Activated CD4-positive, alpha-beta T cell treated with anti-CD3 and anti-CD28 coated beads, Interleukin-2, Interleukin-6, amounts not matched to agents 100 ng/mL and 50 ng/mL, durations not matched to agents 16 hours and 8 hours (primary cell): ENCODE measurements at regions not wholly inside any gene's neighbourhood (a gene's known extent, or its start where the extent isn't known, plus 50 kb on each side); places are given as distances from the start of the nearest gene placed in this dataset.
"Not testable (repeated sequence)": the region's sequence is repeated elsewhere in the genome, so short reads cannot be mapped to it uniquely, and the experiment has no call there.

Experiments used
- DNase-seq: peaks from one replicate; pipeline ENCODE4 v3.0.0-alpha.2; 2020

DNA sequence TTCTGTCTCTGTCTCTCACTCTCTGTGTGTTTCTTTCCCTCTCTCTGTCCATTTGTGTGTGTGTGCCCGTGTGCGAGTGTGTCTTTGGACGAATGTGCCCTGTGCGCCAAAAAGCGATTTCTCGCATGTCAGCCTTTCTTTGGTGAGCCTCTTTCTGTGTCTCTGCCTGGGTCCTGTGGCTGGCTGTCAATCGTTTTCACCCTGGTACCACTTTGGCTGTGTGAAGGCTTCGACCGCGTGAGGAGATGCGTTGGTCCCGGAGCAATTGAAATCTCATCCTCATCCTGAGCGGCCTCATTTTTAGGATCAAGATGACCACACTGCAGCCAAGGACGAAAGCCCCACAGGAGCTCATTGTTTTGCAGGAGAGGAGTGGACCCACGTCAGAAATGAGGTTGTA is 288.9 kb upstream of the ZNF337 start:
- DNase-seq, result no peak

DNA sequence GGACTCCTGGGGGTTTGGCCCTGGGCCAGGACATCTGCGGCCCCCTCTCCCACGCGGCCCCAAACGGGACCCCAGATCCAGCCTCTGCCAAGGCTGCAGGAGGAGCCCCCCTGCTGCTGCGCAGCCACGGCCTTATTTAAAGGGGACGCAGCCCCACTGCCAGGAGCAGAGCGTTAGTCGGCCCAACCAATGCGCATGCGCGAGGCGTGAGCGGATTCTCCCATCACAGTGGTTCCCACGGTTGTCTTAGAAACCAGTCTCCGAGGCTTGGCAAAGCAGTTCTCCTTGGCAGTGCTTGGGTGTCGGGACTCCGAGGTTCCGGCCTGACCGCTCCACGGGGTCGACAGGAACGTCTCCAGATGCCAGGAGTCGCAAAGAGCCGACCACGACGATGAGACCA is 288.3 kb upstream of the ZNF337 start:
- DNase-seq, result peak; percentile 41

- DNase-seq, result peak; percentile 12
Observed at GRCh38 chr20:25982701-25983100, 286.0 kb upstream of the ZNF337 start.

DNA sequence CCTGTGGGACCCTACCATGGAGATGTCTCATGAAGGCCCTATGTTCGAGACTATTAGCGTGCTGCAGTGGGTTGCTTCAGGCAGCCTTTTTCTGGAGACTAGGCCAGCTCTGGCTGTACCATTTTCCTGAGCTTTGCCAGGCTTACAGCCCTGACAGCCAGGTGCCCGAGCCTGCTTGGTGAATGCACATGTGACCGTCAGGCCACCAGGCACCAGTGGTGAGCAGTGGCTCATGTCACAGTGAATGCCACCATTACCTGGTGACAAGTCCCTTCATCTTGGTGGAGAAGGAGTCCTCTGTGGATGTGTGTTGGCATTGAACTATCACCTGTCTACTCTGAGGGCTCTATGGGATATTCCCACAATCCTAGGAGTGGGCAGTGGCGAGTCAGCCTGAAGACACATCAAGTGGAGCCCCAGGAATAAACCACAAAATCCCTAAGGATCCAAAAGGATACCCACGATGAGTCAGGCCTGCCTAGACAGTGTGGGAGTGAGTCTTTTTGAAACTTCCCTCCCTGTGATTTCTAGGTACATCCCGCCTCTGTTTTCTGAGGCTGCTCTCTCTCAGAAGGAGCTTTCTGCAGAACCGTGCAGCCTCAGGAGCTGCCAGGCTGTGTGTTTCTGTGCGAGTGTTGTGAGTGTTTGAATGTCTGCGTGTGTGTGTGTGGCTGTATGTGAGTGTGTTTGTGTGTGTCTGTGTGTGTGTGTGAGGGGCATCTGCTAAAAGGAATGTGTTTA is 282.0 kb upstream of the ZNF337 start:
- DNase-seq, result not testable (repeated sequence)

- not testable (repeated sequence) for DNase-seq
Observed at GRCh38 chr20:25975816-25976215, 279.2 kb upstream of the ZNF337 start.

DNA sequence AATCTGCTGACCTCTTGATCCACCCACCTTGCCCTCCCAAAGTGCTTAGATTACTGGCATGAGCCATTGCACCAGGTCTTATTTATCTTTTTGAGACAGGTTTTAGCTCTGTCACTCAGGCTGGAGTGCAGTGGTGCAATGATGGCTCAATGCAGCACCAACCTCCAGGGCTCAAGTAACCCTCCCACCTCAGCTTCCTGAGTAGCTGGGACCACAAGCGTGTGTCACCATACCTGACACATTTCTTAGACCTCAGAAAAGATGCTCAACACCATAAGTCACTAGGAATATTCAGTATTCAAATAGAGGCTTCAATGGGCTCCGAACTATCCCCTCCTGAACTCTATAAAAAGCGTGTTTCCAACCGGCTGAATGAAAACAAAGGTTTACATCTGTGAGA is 268.6 kb upstream of the ZNF337 start:
- DNase-seq, result not testable (repeated sequence)

DNA sequence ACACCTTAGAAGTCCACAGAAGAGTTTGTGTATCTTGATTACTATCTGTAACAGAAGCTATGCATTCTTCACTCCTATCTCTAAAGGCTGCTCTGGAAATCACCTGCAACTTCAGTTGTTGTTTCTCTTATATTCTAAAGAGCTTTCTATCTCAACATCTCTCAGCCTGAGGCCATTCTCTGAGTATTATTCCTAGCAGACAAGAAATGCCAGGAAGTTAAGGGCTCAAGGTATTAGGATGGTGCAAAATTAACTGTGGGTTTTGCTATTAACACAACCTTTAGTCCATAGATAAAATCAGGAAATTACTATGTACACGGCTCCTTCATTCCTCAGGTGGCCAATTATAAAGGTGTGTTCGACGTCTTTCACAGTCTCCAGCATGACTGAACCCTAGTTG is 257.2 kb upstream of the ZNF337 start:
- DNase-seq, result not testable (repeated sequence)

DNA sequence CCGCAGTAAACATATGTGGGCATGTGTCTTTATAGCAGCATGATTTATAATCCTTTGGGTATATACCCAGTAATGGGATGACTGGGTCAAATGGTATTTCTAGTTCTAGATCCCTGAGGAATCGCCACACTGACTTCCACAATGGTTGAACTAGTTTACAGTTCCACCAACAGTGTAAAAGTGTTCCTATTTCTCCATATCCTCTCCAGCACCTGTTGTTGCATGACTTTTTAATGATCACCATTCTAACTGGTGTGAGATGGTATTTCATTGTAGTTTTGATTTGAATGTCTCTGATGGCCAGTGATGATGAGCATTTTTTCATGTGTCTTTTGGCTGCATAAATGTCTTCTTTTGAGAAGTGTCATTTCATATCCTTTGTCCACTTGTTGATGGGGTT is 238.6 kb upstream of the ZNF337 start:
- DNase-seq, result not testable (repeated sequence)

DNA sequence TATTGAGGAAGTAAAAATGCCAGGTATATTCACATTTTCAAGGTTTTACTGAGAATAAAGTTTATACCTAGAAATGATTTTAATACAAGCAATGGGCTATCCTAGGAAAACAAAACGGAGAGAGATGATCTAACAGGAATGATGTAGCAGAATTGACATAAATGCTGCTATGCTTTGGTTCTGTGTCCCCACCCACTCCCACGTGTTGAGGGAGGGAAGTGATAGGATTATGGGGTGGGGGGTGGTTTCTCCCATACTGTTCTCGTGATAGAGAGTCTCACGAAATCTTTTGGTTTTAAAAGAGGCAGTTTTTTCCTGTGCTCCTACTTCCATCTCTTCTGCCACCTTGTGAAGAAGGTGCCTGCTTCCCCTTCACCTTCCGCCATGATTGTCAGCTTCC is 236.2 kb upstream of the ZNF337 start:
- DNase-seq, result not testable (repeated sequence)

DNA sequence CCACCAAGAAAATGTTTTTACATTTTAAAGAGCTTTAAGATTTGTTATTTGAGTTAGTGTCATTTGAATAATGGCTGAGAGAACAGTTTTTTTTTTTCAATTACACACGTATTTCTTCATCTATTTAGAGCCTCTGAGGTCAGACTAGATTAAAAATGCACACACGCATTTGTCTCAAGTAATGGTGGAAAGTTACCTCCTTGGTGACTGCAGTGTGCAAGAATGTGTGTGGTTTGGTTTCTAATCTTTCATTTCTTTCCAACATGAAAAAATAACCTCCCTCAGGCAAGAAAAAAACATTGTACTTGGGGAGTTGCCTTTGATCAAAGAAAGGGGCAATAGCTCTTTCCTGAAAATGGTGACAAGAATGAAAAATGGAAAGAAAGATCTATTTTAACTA is 235.5 kb upstream of the ZNF337 start:
- DNase-seq, result not testable (repeated sequence)

DNA sequence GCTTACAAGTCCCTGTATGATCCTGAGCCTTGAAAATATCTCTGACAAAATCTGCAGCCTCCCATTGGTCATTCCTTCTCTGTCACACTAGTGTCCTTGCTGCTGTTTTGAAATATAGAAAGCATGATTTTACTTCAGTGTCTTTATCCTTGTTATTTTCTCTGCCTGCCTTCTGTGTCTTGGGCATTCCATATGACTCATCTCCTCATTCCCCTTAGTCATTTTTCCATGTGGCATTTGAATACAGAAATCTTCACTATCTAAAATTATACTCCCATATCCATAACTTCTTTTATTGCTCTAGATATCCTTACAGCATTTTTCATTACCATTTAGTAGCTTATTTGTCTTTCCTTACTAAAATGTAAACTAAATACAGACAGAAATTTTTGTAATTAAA is 205.7 kb upstream of the ZNF337 start:
- DNase-seq, result not testable (repeated sequence)

- not testable (repeated sequence) for DNase-seq
Observed at GRCh38 chr20:25898663-25899062, 202.0 kb upstream of the ZNF337 start.

DNA sequence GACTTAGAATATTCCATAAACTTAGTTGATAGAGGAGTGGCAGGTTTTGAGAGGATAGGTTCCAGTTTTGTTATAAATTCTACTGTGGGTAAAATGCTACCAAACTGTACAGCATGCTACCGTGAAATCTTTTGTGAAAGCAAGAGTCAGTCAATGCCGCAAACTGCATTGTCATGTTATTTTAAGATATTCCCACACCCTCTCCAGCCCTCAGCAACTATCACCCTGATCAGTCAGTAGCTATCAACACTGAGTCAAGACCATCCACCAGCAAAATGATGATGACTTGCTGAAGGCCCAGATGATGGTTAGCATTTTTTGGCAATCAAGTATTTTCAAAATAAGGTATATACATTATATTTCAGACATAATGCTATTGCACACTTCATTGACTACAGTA is 182.4 kb upstream of the ZNF337 start:
- DNase-seq, result not testable (repeated sequence)

DNA sequence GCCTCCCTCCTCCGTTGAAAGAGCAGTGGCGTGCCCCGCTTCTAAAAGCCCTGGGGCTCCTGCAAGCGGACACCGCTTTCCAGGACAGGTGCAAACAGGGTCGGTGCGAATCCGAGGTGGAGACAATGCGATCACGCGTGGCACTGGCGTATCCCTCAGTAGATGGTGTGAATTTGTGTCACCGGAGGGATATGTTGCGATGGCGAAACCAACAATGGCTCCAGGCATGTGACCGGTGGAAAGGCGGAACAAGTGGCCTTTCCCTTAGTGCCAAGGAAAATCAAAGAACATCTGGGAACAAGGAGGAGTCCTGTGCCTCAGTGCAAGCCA is 172.0 kb upstream of the ZNF337 start:
- DNase-seq, result not testable (repeated sequence)

DNA sequence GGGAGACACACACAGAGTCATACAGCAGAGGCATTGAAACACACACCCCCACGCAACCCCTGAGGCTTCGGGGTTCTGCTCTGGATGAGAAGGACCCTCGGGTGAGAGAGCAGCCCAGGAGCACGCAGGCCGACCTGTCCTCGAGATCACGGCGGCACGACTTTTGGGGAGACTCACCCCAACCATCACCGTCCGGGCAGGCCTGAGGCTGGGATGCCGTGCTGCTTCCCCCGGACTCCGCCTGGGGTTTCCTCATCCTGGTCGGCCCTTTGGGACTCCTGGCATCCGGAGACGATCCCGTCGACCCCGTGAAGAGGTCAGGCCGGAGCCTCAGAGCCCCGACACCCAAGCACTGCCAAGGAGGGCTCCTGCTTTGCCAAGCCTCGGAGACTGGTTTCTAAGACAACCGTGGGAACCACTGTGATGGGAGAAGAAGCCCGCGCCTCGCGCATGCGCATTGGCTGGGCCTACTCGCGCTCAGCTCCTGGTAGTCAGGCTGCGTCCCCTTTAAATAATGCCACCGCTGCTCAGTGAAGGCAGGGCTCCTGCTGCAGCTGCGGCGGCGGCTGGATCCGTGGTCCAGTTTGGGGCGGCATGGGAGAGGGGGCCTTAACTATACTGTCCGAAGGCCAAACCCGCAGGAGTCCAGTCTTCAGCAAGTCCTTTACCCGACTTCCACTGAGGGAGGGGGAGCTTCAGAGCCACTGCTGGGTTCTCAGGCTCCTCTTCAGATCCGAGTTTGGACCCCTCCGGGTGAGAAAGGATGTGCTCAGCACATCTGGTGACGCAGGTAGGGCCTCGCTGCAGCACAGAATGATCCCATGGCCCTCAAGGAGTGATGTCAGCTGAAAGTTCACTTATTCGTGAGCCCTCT is 171.4 kb upstream of the ZNF337 start:
- DNase-seq, result peak; percentile 73

GRCh38 chr20:25867015-25867775 is 170.5 kb upstream of the ZNF337 start:
- DNase-seq, result not testable (repeated sequence)

DNA sequence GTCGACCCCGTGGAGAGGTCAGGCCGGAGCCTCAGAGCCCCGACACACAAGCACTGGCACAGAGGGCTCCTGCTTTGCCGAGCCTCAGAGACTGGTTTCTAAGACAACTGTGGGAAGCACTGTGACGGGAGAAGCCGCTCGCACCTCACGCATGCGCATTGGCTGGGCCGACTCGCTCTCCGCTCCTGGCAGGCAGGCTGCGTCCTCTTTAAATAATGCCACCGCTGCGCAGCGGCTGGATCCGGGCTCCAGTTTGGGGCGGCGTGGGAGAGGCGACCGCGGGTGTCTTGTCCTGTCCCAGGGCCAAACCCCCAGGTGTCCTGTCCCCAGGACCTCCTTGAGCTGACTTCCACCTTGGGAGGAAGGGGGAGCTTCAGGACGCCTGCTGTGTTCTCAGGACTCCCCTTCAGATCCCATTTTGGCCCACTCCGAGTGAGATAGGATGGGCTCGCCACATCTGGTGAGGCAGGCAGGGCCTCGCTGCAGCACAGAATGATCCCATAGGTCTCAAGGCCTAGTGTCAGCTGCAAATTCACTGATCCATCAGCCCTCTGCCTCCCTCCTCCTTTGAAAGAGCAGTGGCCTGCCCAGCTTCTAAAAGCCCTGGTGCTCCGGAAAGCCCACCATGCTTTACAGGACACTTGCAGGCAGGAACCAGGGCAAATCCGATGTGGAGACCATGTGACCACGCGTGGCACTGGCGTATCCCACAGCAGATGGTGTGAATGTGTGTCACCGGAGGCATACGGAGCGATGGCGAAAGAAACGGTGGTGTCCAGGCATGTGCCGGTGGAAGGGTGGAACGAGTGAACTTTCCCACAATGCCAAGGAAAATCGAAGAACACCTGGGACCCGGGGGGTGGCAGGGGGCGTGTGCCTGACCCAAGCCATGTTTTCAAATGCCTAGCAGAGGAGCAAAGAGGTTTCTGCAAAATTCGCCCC is 169.3 kb upstream of the ZNF337 start:
- peak; percentile 81 for DNase-seq

DNA sequence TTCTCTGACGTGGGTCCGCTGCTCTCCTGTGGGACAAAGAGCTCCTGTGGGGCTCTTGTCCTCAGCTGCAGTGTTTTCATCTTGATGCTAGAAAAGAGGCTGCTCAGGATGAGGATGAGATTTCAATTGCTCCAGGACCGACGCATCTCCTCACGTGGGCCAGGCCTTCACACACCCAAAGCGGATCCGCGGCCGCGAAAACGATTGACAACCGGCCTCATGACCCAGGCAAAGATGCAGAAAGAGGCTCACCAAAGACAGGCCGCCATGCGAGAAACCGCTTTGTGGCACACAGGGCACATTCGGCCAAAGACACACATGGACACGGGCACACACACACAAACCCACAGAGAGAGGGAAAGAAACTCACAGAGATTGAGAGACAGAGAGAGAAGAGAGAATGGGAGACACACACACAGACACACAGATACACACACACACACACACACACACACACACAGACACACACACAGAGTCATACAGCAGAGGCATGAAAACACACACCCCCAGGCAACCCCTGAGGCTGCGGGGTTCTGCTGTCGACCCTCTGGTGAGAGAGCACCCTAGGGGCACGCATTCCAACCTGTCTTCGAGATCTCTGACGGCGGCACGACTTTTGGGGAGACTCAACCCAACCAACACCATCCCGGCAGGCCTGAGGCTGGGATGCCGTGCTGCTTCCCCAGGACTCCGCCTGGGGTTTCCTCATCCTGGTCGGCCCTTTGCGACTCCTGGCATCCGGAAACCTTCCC is 168.5 kb upstream of the ZNF337 start:
- DNase-seq, result not testable (repeated sequence)

GRCh38 chr20:25864326-25864962 is 167.8 kb upstream of the ZNF337 start:
- DNase-seq, result no peak

DNA sequence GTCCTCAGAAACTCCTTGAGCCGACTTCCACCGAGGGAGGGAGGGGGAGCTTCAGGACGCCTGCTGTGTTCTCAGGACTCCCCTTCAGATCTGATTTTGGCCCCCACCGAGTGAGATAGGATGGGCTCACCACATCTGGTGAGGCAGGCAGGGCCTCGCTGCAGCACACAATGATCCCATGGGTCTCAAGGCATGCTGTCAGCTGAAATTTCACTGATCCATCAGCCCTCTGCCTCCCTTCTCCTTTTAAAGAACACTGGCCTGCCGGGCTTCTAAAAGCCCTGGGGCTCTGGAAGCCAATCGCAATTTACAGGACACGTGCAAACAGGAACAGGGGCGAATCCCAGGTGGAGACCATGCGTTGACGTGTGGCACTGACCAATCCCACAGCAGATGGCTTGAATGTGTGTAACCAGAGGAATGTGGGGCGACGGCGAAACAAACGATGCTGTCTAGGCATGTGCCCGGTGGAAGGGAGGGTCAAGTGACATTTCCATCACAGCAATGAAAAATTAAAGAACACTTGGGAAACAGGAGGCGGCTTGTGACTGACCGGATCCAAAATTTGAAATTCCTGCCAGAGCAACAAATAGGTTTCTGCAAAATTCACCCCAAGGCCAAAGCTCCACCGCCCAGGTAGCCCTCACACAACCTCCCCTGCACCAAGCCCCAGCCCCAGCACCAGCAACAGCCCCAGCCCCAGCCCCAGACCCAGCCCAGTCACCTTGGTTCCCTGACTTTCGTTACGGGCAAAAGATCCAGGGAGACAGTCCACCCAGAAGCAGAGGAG is 167.1 kb upstream of the ZNF337 start:
- DNase-seq, result no peak
